H9 (cell line): ENCODE measurements at regions not wholly inside any gene's neighbourhood (a gene's known extent, or its start where the extent isn't known, plus 50 kb on each side); places are given as distances from the start of the nearest gene placed in this dataset.

Experiments used
- DNase-seq: peaks from one replicate; pipeline ENCODE4 v3.0.0-alpha.2; 2017
- H2AFZ ChIP-seq: one replicate; pipeline ENCODE4 v1.6.1; 2013; ENCODE audit warnings: mild to moderate bottlenecking, low read length, control low read depth, moderate library complexity
- H2AK5ac ChIP-seq: 2 replicates; pipeline ENCODE4 v1.6.1; 2013; ENCODE audit warnings: low read length, control low read depth, mixed read lengths; ENCODE audit not compliant: insufficient read length
- H2BK120ac ChIP-seq: one replicate; pipeline ENCODE4 v1.6.1; 2013; ENCODE audit warnings: low read depth, mild to moderate bottlenecking, low read length, control low read depth, inconsistent platforms; ENCODE audit not compliant: poor library complexity, severe bottlenecking
- H2BK12ac ChIP-seq: 2 replicates; pipeline ENCODE4 v1.6.1; 2013; ENCODE audit warnings: low read length, control low read depth, mixed read lengths, low read depth; ENCODE audit not compliant: insufficient read length
- H2BK15ac ChIP-seq: 2 replicates; pipeline ENCODE4 v1.6.1; 2013; ENCODE audit warnings: low read depth, low read length, control low read depth
- H2BK20ac ChIP-seq: one replicate; pipeline ENCODE4 v1.6.1; 2013; ENCODE audit warnings: low read depth, mild to moderate bottlenecking, low read length, control low read depth, inconsistent platforms; ENCODE audit not compliant: poor library complexity, severe bottlenecking
- H2BK5ac ChIP-seq: 2 replicates; pipeline ENCODE4 v1.6.1; 2013; ENCODE audit warnings: low read length, control low read depth, mixed read lengths; ENCODE audit not compliant: insufficient read length
- H3K14ac ChIP-seq: 2 replicates; pipeline ENCODE4 v1.6.1; 2013; ENCODE audit warnings: low read length, control low read depth; ENCODE audit not compliant: insufficient read depth
- H3K18ac ChIP-seq: 2 replicates; pipeline ENCODE4 v1.6.1; 2013; ENCODE audit warnings: low read depth, mild to moderate bottlenecking, mixed read lengths, low read length, control low read depth; ENCODE audit not compliant: insufficient read length
- H3K23ac ChIP-seq: 2 replicates; pipeline ENCODE4 v1.6.1; 2013; ENCODE audit warnings: low read length, control low read depth, mixed read lengths, low read depth; ENCODE audit not compliant: insufficient read length
- H3K23me2 ChIP-seq: 2 replicates; pipeline ENCODE4 v1.6.1; 2013; ENCODE audit warnings: low read depth, mild to moderate bottlenecking, mixed read lengths, low read length, control low read depth; ENCODE audit not compliant: insufficient read length, poor library complexity, severe bottlenecking
- H3K27ac ChIP-seq: 2 replicates; pipeline ENCODE4 v1.5.1; 2013; ENCODE audit warnings: low read length, control low read depth, mixed read lengths, low read depth; ENCODE audit not compliant: insufficient read length
- H3K27me3 ChIP-seq: 2 replicates; pipeline ENCODE4 v1.6.1; 2013; ENCODE audit warnings: low read length, control low read depth, inconsistent platforms; ENCODE audit not compliant: insufficient read depth
- H3K4ac ChIP-seq: 2 replicates; pipeline ENCODE4 v1.6.1; 2013; ENCODE audit warnings: low read depth, mild to moderate bottlenecking, control low read depth, inconsistent platforms, low read length, moderate library complexity
- H3K4me1 ChIP-seq: 2 replicates; pipeline ENCODE4 v1.6.1; 2013; ENCODE audit warnings: low read length, control low read depth, inconsistent platforms; ENCODE audit not compliant: insufficient read depth
- H3K4me2 ChIP-seq: 2 replicates; pipeline ENCODE4 v1.6.1; 2013; ENCODE audit warnings: low read length, control low read depth, mixed read lengths; ENCODE audit not compliant: insufficient read length, insufficient read depth
- H3K56ac ChIP-seq: 2 replicates; pipeline ENCODE4 v1.6.1; 2013; ENCODE audit warnings: low read depth, mild to moderate bottlenecking, mixed read lengths, low read length, control low read depth; ENCODE audit not compliant: insufficient read length
- H3K79me1 ChIP-seq: 2 replicates; pipeline ENCODE4 v1.6.1; 2013; ENCODE audit warnings: low read depth, mild to moderate bottlenecking, moderate library complexity, low read length, control low read depth, inconsistent platforms; ENCODE audit not compliant: insufficient read depth, poor library complexity, severe bottlenecking
- H3K79me2 ChIP-seq: 2 replicates; pipeline ENCODE4 v1.6.1; 2013; ENCODE audit warnings: low read length, control low read depth, inconsistent platforms; ENCODE audit not compliant: insufficient read depth
- H3K9ac ChIP-seq: 2 replicates; pipeline ENCODE4 v1.6.1; 2013; ENCODE audit warnings: low read length, control low read depth, mixed read lengths; ENCODE audit not compliant: insufficient read length; ENCODE audit errors: extremely low read depth
- H3K9me3 ChIP-seq: one replicate; pipeline ENCODE4 v1.6.1; 2013; ENCODE audit warnings: low read depth, low read length, inconsistent platforms; ENCODE audit not compliant: control insufficient read depth
- H3T11ph ChIP-seq: one replicate; pipeline ENCODE4 v1.6.1; 2013; ENCODE audit warnings: mild to moderate bottlenecking, low read length, control low read depth, inconsistent platforms
- H4K20me1 ChIP-seq: one replicate; pipeline ENCODE4 v1.6.1; 2013; ENCODE audit not compliant: control insufficient read depth, insufficient read length, insufficient read depth
- H4K5ac ChIP-seq: 2 replicates; pipeline ENCODE4 v1.6.1; 2013; ENCODE audit warnings: low read depth, mild to moderate bottlenecking, mixed read lengths, low read length, control low read depth; ENCODE audit not compliant: insufficient read length
- H4K8ac ChIP-seq: replicated peaks from 2 replicates; pipeline ENCODE4 v1.6.1; 2013; ENCODE audit warnings: low read length, control low read depth, mixed read lengths, low read depth; ENCODE audit not compliant: insufficient read length
- H4K91ac ChIP-seq: 2 replicates; pipeline ENCODE4 v1.6.1; 2013; ENCODE audit warnings: low read depth, mild to moderate bottlenecking, moderate library complexity, mixed read lengths, low read length, control low read depth; ENCODE audit not compliant: insufficient read length
- H3K27ac Mint-ChIP-seq, 3 experiments: 2 replicates in 2 of 3; 3 replicates in 1 of 3; pipeline ENCODE4 v1.8.0; 2020 to 2021; ENCODE audit warnings: mixed read lengths in 3 of 3, mild to moderate bottlenecking in 1 of 3, moderate library complexity in 1 of 3
- H3K27me3 Mint-ChIP-seq: 2 replicates; pipeline ENCODE4 v1.8.0; 2021; ENCODE audit warnings: low read depth, mild to moderate bottlenecking, moderate library complexity, mixed read lengths
- H3K36me3 Mint-ChIP-seq, 3 experiments: 2 replicates in 2 of 3; 3 replicates in 1 of 3; pipeline ENCODE4 v1.8.0; 2020 to 2021; ENCODE audit warnings: low read depth in 3 of 3, mixed read lengths in 3 of 3; ENCODE audit not compliant: insufficient read depth in 1 of 3
- H3K4me1 Mint-ChIP-seq, 2 experiments: 2 replicates each; pipeline ENCODE4 v1.8.0; 2020; ENCODE audit warnings: mixed read lengths in 2 of 2
- H3K4me3 Mint-ChIP-seq, 2 experiments: 2 replicates in 1 of 2; 3 replicates in 1 of 2; pipeline ENCODE4 v1.8.0; 2020 to 2021; ENCODE audit warnings: mild to moderate bottlenecking in 2 of 2, mixed read lengths in 2 of 2, moderate library complexity in 1 of 2
- H3K9me3 Mint-ChIP-seq, 2 experiments: 2 replicates in 1 of 2; 3 replicates in 1 of 2; pipeline ENCODE4 v1.8.0; 2020; ENCODE audit warnings: mild to moderate bottlenecking in 2 of 2, mixed read lengths in 2 of 2, moderate library complexity in 1 of 2
- CTCF ChIP-seq: fragments of 200-600 bp; sonication (generic); conservative IDR thresholded peaks from 3 replicates; pipeline ENCODE4 v1.8.0; 2021; ENCODE audit warnings: antibody characterized with exemption, mild to moderate bottlenecking
- WGBS: extraction: QIAGEN DNeasy Blood & Tissue Kit; methylation state at CpG from one replicate; pipeline ENCODE4 v1.1.7; 2013; ENCODE audit warnings: missing lambda C conversion rate, low lambda C conversion rate, mixed read lengths; ENCODE audit not compliant: insufficient read length; ENCODE audit errors: extremely low coverage; 5-methylcytosine and 5-hydroxymethylcytosine counted together

- WGBS: no CpG with 5 or more reads among the region's 7 CpGs
- H4K20me1 ChIP-seq: no peaks in the 10 kb centered on the region
- no peaks in the 10 kb centered on the region for H3K79me1 ChIP-seq
Observed at GRCh38 chr7:155163696-155164095, 93.6 kb downstream of the HTR5A start.

More at GRCh38 chr7:155163696-155164095, 93.6 kb downstream of the HTR5A start:
- Histone ChIP-seq H3K4me2 (no peak overlapping the region), H2BK120ac (no peak overlapping the region), H3K56ac (no peak overlapping the region), H2BK5ac (no peak overlapping the region), H3K27ac (no peak overlapping the region), H3K27me3 (no peaks in the 10 kb centered on the region), H3K79me2 (no peaks in the 10 kb centered on the region), H3K18ac (no peak overlapping the region), H4K5ac (no peak overlapping the region), H2BK20ac (no peak overlapping the region), H3K9ac (no peak overlapping the region), H3K9me3 (no peaks in the 10 kb centered on the region), H3K23me2 (no peaks in the 10 kb centered on the region), H3T11ph (no peak overlapping the region), H4K8ac (no peak overlapping the region), H2AK5ac (no peak overlapping the region), H3K23ac (no peak overlapping the region), H2AFZ (no peak overlapping the region), H3K4me1 (no peaks in the 10 kb centered on the region), H4K91ac (no peak overlapping the region), H3K4ac (no peak overlapping the region), H2BK15ac (no peak overlapping the region), H3K14ac (no peak overlapping the region), H2BK12ac (no peak overlapping the region)
- Mint-ChIP-seq H3K36me3 (no peaks in the 10 kb centered on the region), H3K4me3 (no peak overlapping the region), H3K27ac (no peak overlapping the region), H3K4me1 (no peaks in the 10 kb centered on the region), H3K9me3 (peaks cover under 1 to 2% of the 10 kb centered on the region in 2 experiments; a peak in 4 of 5 replicates), H3K27me3 (peaks cover 2% of the 10 kb centered on the region; the same call in 1 of the 2 replicates)
- no peak for DNase-seq
- no peak for TF ChIP-seq CTCF
